ENCODE measurements at regions not wholly inside any gene's neighbourhood (a gene's known extent, or its start where the extent isn't known, plus 50 kb on each side); places are given as distances from the start of the nearest gene placed in this dataset.
"Not testable (repeated sequence)": the region's sequence is repeated elsewhere in the genome, so short reads cannot be mapped to it uniquely, and the experiment has no call there.

DNA sequence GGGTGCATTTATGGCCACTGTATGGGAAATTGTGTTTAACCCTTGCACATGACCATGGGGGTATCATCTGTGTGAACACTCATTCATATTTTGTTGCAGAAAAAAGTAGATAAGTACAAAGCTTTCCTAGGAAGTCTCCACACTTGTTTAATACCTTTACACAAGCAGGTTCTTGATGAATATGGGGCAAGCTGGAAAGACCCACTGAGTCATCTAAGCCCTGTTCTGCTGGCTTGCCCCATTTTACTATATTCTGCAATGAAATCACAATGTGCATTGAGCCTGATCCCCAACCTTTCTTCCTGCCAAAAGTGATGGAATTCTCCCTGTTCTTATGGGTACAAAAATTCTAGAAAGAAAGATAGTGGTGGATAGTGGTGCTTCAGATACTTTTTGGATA lies 99.8 kb downstream of the CCDC71L start:
- Histone ChIP-seq H3K4me1 (ENCODE audit: control insufficient read depth, insufficient read depth, low read length, poor library complexity, severe bottlenecking) (no peaks in the 10 kb centered on the region), H3K9me3 (ENCODE audit: control insufficient read depth, low read length) (no peaks in the 10 kb centered on the region), H3K4me3 (ENCODE audit: extremely low read depth, insufficient read depth, low read length, poor library complexity, severe bottlenecking) (no peak overlapping the region), H3K27ac (ENCODE audit: low read depth, low read length, severe bottlenecking) (no peak overlapping the region), H3K36me3 (ENCODE audit: control insufficient read depth, insufficient read depth, low read length) (no peaks in the 10 kb centered on the region)

DNA sequence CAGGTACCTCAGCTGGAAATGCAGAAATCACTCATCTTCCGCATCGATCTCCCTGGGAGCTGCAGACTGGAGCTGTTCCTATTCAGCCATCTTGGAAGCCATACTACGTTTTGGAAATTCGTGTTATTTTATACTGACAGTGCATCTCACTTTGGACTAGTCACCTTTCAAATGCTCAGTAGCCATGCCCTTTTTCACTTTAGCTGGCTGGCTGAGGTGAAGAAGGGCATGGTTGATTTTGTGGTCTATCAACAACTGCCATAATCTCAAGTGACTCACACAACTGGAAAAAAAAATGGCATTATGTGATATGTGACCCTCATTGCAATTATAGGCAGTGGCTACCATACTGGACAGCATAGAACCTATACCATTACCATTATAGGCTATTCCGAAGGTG lies 100.5 kb downstream of the CCDC71L start:
- no peaks in the 10 kb centered on the region for H3K36me3 ChIP-seq (ENCODE audit: control insufficient read depth, insufficient read depth, low read length)
- 87 to 98% methylated on average over 5 of the region's 5 CpGs for WGBS, 2 experiments (ENCODE audit: insufficient coverage in 2 of 2)

DNA sequence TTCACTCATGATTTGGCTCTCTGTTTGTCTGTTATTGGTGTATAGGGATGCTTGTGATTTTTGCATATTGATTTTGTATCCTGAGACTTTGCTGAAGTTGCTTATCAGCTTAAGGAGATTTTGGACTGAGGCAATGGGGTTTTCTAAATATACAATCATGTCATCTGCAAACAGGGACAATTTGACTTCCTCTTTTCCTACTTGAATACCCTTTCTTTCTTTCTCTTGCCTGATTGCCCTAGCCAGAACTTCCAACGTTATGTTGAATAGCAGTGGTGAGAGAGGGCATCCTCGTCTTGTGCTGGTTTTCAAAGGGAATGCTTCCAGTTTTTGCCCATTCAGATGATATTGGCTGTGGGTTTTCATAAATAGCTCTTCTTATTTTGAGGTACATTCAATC lies 104.7 kb downstream of the CCDC71L start:
- H3K27ac ChIP-seq (ENCODE audit: low read depth, low read length, severe bottlenecking); H3K4me3 ChIP-seq (ENCODE audit: extremely low read depth, insufficient read depth, low read length, poor library complexity, severe bottlenecking); H3K9me3 ChIP-seq (ENCODE audit: control insufficient read depth, low read length); H3K4me1 ChIP-seq (ENCODE audit: control insufficient read depth, insufficient read depth, low read length, poor library complexity, severe bottlenecking); H3K36me3 ChIP-seq (ENCODE audit: control insufficient read depth, insufficient read depth, low read length): not testable (repeated sequence)
- WGBS, 2 experiments (ENCODE audit: insufficient coverage in 2 of 2): no CpG with 5 or more reads among the region's 2 CpGs

More for the DNA sequence above, 100.5 kb downstream of the CCDC71L start:
- Histone ChIP-seq H3K27ac (ENCODE audit: low read depth, low read length, severe bottlenecking) (no peak overlapping the region), H3K4me1 (ENCODE audit: control insufficient read depth, insufficient read depth, low read length, poor library complexity, severe bottlenecking) (no peaks in the 10 kb centered on the region), H3K4me3 (ENCODE audit: extremely low read depth, insufficient read depth, low read length, poor library complexity, severe bottlenecking) (no peak overlapping the region), H3K9me3 (ENCODE audit: control insufficient read depth, low read length) (no peaks in the 10 kb centered on the region)

DNA sequence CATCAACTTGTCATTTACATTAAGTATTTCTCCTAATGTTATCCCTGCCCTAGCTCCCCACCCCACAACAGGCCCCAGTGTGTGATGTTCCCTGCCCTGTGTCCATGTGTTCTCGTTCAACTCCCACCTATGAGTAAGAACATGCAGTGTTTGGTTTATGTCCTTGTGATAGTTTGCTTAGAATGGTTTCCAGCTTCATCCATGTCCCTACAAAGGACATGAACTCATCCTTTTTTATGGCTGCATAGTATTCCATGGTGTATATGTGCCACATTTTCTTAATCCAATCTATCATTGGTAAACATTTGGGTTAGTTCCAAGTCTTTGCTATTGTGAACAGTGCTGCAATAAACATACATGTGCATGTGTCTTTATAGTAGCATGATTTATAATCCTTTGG lies 106.3 kb downstream of the CCDC71L start:
- WGBS, 2 experiments (ENCODE audit: insufficient coverage in 2 of 2): no CpG with 5 or more reads among the region's 1 CpG
- not testable (repeated sequence) for H3K4me3 ChIP-seq (ENCODE audit: extremely low read depth, insufficient read depth, low read length, poor library complexity, severe bottlenecking); H3K4me1 ChIP-seq (ENCODE audit: control insufficient read depth, insufficient read depth, low read length, poor library complexity, severe bottlenecking)

DNA sequence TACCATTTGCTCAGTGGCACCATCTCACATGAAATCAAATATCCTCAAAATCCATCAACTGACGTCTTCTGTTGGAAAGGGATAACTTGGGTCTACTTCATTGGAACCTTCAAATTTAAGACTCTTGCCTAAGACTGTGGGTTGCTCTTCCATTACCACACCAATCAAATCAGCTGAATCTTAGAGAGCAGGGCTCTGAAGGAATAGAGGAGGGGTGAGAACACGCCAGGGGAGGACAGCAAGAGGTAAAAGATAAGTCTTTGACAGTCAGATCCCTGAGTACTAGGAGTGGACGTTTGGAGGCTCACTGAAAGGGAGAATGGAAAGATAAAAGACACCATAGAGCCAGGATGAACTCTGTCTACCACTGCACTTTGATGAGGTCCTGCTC lies 107.5 kb downstream of the CCDC71L start:
- Histone ChIP-seq H3K4me3 (ENCODE audit: extremely low read depth, insufficient read depth, low read length, poor library complexity, severe bottlenecking) (no peak overlapping the region), H3K9me3 (ENCODE audit: control insufficient read depth, low read length) (no peaks in the 10 kb centered on the region), H3K4me1 (ENCODE audit: control insufficient read depth, insufficient read depth, low read length, poor library complexity, severe bottlenecking) (no peaks in the 10 kb centered on the region), H3K27ac (ENCODE audit: low read depth, low read length, severe bottlenecking) (no peak overlapping the region), H3K36me3 (ENCODE audit: control insufficient read depth, insufficient read depth, low read length) (no peaks in the 10 kb centered on the region)
- WGBS, 2 experiments (ENCODE audit: insufficient coverage in 2 of 2): 88 to 89% methylated on average over 2 of the region's 3 CpGs

More for the DNA sequence above, 106.3 kb downstream of the CCDC71L start:
- H3K27ac ChIP-seq (ENCODE audit: low read depth, low read length, severe bottlenecking); H3K9me3 ChIP-seq (ENCODE audit: control insufficient read depth, low read length); H3K36me3 ChIP-seq (ENCODE audit: control insufficient read depth, insufficient read depth, low read length): not testable (repeated sequence)

DNA sequence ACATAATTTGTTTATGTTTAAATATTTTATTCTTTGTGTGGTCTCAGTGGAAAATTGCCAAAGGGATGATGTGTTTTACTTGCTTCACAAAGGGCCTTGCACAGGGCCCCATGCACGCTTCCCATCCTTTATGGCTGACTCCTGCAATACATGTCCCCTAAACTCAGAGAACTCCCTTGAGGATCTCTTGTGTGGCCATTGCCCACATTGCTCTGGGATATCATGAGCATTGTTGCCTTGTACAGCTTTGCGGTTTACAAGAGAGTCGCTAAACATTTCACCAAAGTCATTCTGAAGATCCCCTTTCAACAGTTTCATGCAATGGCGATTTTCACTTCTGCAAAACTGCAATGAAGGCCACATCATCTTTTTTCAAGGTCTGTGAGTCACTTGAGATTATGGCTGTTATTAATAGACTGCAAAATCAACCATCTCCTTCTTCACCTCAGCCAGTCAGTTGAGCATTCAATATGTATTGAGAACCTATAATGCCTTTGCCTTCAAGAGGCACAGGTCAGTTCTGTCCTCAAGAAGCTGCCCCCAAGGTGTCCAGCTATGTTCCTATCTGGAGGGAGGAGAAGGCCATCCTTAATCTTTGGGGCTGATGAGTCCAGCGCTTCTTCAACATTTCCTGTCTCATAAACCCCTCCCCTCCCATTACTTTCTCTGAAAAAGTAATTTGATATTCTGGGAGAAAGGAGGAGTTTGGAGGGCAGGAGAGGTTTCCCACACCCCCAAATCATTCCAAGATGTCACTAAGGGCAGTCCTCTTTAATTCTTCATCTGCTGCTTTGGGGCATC lies 108.1 kb downstream of the CCDC71L start:
- WGBS, 2 experiments (ENCODE audit: insufficient coverage in 2 of 2): 90 to 100% methylated on average over 2 to 3 of the region's 5 CpGs
- no peaks in the 10 kb centered on the region for H3K9me3 ChIP-seq (ENCODE audit: control insufficient read depth, low read length)

DNA sequence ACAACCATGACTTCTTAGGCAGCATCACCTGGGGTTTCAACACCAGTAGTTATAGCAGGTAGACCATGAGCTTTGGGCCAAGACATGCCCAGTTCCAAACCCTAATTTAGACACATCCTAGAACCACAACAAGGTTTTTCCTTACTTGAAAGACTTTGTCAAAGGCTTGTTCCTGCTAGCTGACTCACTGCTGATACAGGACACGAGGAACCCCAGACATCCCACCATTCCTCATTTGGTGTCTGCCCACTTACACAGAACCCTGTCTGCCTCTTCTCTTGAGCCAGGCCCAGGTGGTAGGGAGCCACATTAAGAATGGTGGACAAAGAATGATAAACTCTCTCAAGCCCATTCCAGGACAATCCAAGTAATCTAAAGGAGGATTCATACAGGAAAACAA lies 109.0 kb downstream of the CCDC71L start:
- H3K9me3 ChIP-seq (ENCODE audit: control insufficient read depth, low read length): no peaks in the 10 kb centered on the region
- WGBS, 2 experiments (ENCODE audit: insufficient coverage in 2 of 2): no CpG with 5 or more reads among the region's 1 CpG
- no peak overlapping the region for H3K4me3 ChIP-seq (ENCODE audit: extremely low read depth, insufficient read depth, low read length, poor library complexity, severe bottlenecking)
- H3K27ac ChIP-seq (ENCODE audit: low read depth, low read length, severe bottlenecking): no peak overlapping the region
- H3K4me1 ChIP-seq (ENCODE audit: control insufficient read depth, insufficient read depth, low read length, poor library complexity, severe bottlenecking): no peaks in the 10 kb centered on the region
- no peaks in the 10 kb centered on the region for H3K36me3 ChIP-seq (ENCODE audit: control insufficient read depth, insufficient read depth, low read length)

More for the DNA sequence above, 108.1 kb downstream of the CCDC71L start:
- Histone ChIP-seq H3K36me3 (ENCODE audit: control insufficient read depth, insufficient read depth, low read length) (no peaks in the 10 kb centered on the region), H3K4me1 (ENCODE audit: control insufficient read depth, insufficient read depth, low read length, poor library complexity, severe bottlenecking) (no peaks in the 10 kb centered on the region), H3K27ac (ENCODE audit: low read depth, low read length, severe bottlenecking) (no peak overlapping the region), H3K4me3 (ENCODE audit: extremely low read depth, insufficient read depth, low read length, poor library complexity, severe bottlenecking) (no peak overlapping the region)

DNA sequence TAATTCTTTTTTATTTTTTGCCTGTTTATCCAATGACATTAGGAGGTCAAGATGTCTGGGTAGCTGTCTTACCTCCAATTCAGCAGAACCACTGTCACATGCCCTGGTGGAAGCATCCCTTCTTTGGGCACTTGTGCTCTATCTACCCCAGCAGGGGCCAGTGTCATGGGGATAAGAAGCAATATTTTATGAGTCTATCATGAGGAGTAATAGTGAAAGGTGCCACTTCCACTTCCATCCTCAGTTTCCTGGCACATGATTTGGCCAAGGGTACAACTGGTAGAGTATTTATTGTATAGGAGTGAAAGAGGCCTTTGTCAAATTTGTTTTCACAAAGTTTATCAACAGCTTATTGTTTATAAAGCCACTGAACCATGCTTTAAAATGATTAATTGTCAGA lies 112.5 kb downstream of the CCDC71L start:
- H3K4me3 ChIP-seq (ENCODE audit: extremely low read depth, insufficient read depth, low read length, poor library complexity, severe bottlenecking): no peak overlapping the region
- no peaks in the 10 kb centered on the region for H3K36me3 ChIP-seq (ENCODE audit: control insufficient read depth, insufficient read depth, low read length)
- H3K9me3 ChIP-seq (ENCODE audit: control insufficient read depth, low read length): no peaks in the 10 kb centered on the region
- no peak overlapping the region for H3K27ac ChIP-seq (ENCODE audit: low read depth, low read length, severe bottlenecking)
- H3K4me1 ChIP-seq (ENCODE audit: control insufficient read depth, insufficient read depth, low read length, poor library complexity, severe bottlenecking): no peaks in the 10 kb centered on the region

DNA sequence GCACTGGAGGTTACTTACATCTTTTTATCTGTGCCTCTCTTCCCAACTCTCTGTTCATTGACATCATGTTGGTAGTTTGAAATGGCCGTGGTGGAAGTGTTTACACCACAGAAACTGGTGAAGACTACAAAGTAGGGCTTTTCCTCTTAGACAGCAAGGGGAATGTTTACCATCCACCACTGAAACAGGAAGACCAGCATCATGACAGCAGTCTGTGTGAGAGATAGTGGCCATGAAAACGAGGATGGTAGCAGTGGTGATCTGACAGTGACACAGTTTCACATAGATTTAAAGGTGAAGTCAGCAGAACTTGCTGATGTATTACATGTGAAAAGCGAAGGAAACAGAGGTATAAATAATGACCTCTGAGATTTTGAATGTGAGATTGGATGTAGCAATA lies 115.7 kb downstream of the CCDC71L start:
- Histone ChIP-seq H3K4me1 (ENCODE audit: control insufficient read depth, insufficient read depth, low read length, poor library complexity, severe bottlenecking) (peaks cover 3% of the 10 kb centered on the region), H3K27ac (ENCODE audit: low read depth, low read length, severe bottlenecking) (no peak overlapping the region), H3K4me3 (ENCODE audit: extremely low read depth, insufficient read depth, low read length, poor library complexity, severe bottlenecking) (no peak overlapping the region), H3K9me3 (ENCODE audit: control insufficient read depth, low read length) (no peaks in the 10 kb centered on the region), H3K36me3 (ENCODE audit: control insufficient read depth, insufficient read depth, low read length) (no peaks in the 10 kb centered on the region)
- 80 to 92% methylated on average over 2 to 3 of the region's 3 CpGs for WGBS, 2 experiments (ENCODE audit: insufficient coverage in 2 of 2)

DNA sequence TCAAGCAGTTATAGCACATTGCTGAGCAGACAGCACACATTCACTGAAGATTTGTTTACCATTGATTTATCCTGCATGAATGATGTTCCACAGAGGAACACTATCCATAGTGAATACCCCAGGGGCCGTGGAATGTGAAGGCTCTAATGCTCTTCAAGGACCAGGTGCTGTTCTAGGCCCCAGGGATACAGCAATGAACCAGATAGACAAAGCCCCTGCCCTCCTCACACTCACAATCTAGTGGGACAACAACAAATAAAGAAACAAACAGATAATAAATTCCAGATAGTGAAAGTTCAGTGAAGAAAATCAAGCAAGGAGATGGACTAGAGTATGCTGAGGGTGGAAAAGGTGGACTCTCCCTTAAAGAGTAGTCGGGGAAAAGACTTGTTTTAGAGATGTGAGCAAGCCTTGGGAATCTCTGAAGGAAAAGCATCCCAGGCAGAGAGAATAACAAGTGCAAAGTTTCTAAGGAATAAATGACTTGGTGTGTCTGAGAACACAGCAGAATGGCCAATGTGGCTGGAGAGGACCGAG lies 117.7 kb downstream of the CCDC71L start:
- Histone ChIP-seq H3K9me3 (ENCODE audit: control insufficient read depth, low read length) (no peaks in the 10 kb centered on the region), H3K4me3 (ENCODE audit: extremely low read depth, insufficient read depth, low read length, poor library complexity, severe bottlenecking) (no peak overlapping the region), H3K4me1 (ENCODE audit: control insufficient read depth, insufficient read depth, low read length, poor library complexity, severe bottlenecking) (peaks cover 3% of the 10 kb centered on the region), H3K36me3 (ENCODE audit: control insufficient read depth, insufficient read depth, low read length) (no peaks in the 10 kb centered on the region), H3K27ac (ENCODE audit: low read depth, low read length, severe bottlenecking) (peak overlapping the region; percentile 47)
- WGBS, 2 experiments (ENCODE audit: insufficient coverage in 2 of 2): 100% methylated on average over 2 to 3 of the region's 3 CpGs

DNA sequence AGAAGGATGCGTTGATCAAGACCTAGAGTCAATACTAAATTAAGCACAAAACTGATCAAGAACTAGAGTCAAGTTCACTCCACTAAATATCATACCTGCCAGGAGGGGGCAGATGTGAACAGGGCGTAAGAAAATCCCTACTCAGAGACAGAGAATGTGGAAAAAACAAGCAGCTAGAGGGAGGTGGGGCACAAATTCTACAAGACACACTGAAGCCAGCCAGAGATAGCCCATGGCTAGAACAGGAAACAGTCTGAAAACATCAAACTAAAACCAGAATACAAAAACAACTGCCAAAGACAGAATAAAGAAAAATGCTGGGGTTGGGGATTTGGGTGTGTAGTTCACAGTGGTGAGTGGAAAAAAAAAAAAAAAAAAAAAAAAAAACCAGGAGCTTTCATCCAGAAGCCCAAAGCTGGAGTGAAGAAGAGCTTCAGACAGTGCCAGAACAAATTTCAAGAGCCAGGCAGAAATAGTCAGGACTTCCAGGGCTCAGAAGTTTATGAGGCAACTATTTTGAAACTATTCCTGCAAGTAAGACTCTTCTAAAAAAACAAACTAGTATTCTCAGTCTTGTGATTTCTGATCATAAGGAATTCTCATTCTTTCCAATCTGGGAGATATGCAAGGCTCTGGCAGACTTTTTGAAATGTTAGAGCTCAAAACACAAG lies 118.3 kb downstream of the CCDC71L start:
- no peaks in the 10 kb centered on the region for H3K9me3 ChIP-seq (ENCODE audit: control insufficient read depth, low read length)
- H3K36me3 ChIP-seq (ENCODE audit: control insufficient read depth, insufficient read depth, low read length): no peaks in the 10 kb centered on the region
- 14% methylated on average over 1 of the region's 2 CpGs; no CpG with 5 or more reads in 1 of the 2 experiments for WGBS, 2 experiments (ENCODE audit: insufficient coverage in 2 of 2)
- H3K4me3 ChIP-seq (ENCODE audit: extremely low read depth, insufficient read depth, low read length, poor library complexity, severe bottlenecking): no peak overlapping the region
- peak overlapping the region; percentile 47 for H3K27ac ChIP-seq (ENCODE audit: low read depth, low read length, severe bottlenecking)
- peaks cover 3% of the 10 kb centered on the region for H3K4me1 ChIP-seq (ENCODE audit: control insufficient read depth, insufficient read depth, low read length, poor library complexity, severe bottlenecking)

Measured in mesodermal cell (in vitro differentiated cells).